Endothelial cell (in vitro differentiated cells): ENCODE measurements at regions not wholly inside any gene's neighbourhood (a gene's known extent, or its start where the extent isn't known, plus 50 kb on each side); places are given as distances from the start of the nearest gene placed in this dataset.

ENCODE experiments used
- DNase-seq: peaks from one replicate; pipeline ENCODE4 v3.0.0; 2021; ENCODE audit warnings: low spot score
- H3K27ac Mint-ChIP-seq: one replicate; pipeline ENCODE4 v1.8.0; 2021; ENCODE audit warnings: mixed read lengths, inconsistent platforms; ENCODE audit not compliant: unreplicated experiment
- H3K27me3 Mint-ChIP-seq: one replicate; pipeline ENCODE4 v1.8.0; 2021; ENCODE audit warnings: mild to moderate bottlenecking, moderate library complexity, mixed read lengths, inconsistent platforms; ENCODE audit not compliant: unreplicated experiment
- H3K36me3 Mint-ChIP-seq: one replicate; pipeline ENCODE4 v1.8.0; 2021; ENCODE audit warnings: mild to moderate bottlenecking, low read depth, mixed read lengths, inconsistent platforms; ENCODE audit not compliant: unreplicated experiment
- H3K4me1 Mint-ChIP-seq: one replicate; pipeline ENCODE4 v1.8.0; 2021; ENCODE audit warnings: mild to moderate bottlenecking, mixed read lengths, inconsistent platforms; ENCODE audit not compliant: unreplicated experiment
- H3K4me3 Mint-ChIP-seq: one replicate; pipeline ENCODE4 v1.8.0; 2021; ENCODE audit warnings: mild to moderate bottlenecking, mixed read lengths, inconsistent platforms; ENCODE audit not compliant: unreplicated experiment
- H3K9me3 Mint-ChIP-seq: one replicate; pipeline ENCODE4 v1.8.0; 2021; ENCODE audit warnings: mixed read lengths, inconsistent platforms; ENCODE audit not compliant: unreplicated experiment
- CTCF ChIP-seq: fragments of 200-600 bp; sonication (generic); IDR thresholded peaks from one replicate; pipeline ENCODE4 v1.5.0; 2021; ENCODE audit warnings: antibody characterized with exemption; ENCODE audit not compliant: unreplicated experiment

GRCh38 chr11:95512682-95513081, 276.9 kb downstream of the FAM76B start:
- Mint-ChIP-seq H3K27ac (peak overlapping the region; percentile 86), H3K4me1 (peaks cover 19% of the 10 kb centered on the region), H3K4me3 (no peak overlapping the region), H3K27me3 (no peaks in the 10 kb centered on the region), H3K9me3 (no peaks in the 10 kb centered on the region), H3K36me3 (no peaks in the 10 kb centered on the region)
- TF ChIP-seq CTCF: no peak
- peak; percentile 7 for DNase-seq

- Mint-ChIP-seq H3K36me3 (no peaks in the 10 kb centered on the region), H3K4me3 (no peak overlapping the region), H3K4me1 (peaks cover 19% of the 10 kb centered on the region), H3K9me3 (no peaks in the 10 kb centered on the region), H3K27ac (peak overlapping the region; percentile 86), H3K27me3 (no peaks in the 10 kb centered on the region)
- TF ChIP-seq CTCF: no peak
- no peak for DNase-seq
Measured at GRCh38 chr11:95512177-95512576, 277.4 kb downstream of the FAM76B start.

GRCh38 chr11:95508219-95508890, 277.4 kb upstream of the SESN3 start:
- Mint-ChIP-seq H3K9me3 (no peaks in the 10 kb centered on the region), H3K4me3 (no peak overlapping the region), H3K36me3 (no peaks in the 10 kb centered on the region), H3K27me3 (peaks cover 1% of the 10 kb centered on the region), H3K27ac (no peak overlapping the region), H3K4me1 (peaks cover 14% of the 10 kb centered on the region)
- no peak for TF ChIP-seq CTCF
- no peak for DNase-seq

- DNase-seq: no peak
- Mint-ChIP-seq H3K4me3 (no peak overlapping the region), H3K27me3 (peaks cover 4% of the 10 kb centered on the region), H3K9me3 (no peaks in the 10 kb centered on the region), H3K36me3 (no peaks in the 10 kb centered on the region), H3K27ac (no peak overlapping the region), H3K4me1 (peaks cover 12% of the 10 kb centered on the region)
- no peak for TF ChIP-seq CTCF
Measured at GRCh38 chr11:95507794-95508193, 276.8 kb upstream of the SESN3 start.

- Mint-ChIP-seq H3K9me3 (no peaks in the 10 kb centered on the region), H3K4me1 (peaks cover 6% of the 10 kb centered on the region), H3K4me3 (no peak overlapping the region), H3K36me3 (no peaks in the 10 kb centered on the region), H3K27me3 (peaks cover 4% of the 10 kb centered on the region), H3K27ac (no peak overlapping the region)
- no peak for TF ChIP-seq CTCF
- no peak for DNase-seq
Measured at GRCh38 chr11:95506777-95507176, 275.8 kb upstream of the SESN3 start.
